ENCODE measurements at regions not wholly inside any gene's neighbourhood (a gene's known extent, or its start where the extent isn't known, plus 50 kb on each side); places are given as distances from the start of the nearest gene placed in this dataset.
"Not testable (repeated sequence)": the region's sequence is repeated elsewhere in the genome, so short reads cannot be mapped to it uniquely, and the experiment has no call there.

DNA sequence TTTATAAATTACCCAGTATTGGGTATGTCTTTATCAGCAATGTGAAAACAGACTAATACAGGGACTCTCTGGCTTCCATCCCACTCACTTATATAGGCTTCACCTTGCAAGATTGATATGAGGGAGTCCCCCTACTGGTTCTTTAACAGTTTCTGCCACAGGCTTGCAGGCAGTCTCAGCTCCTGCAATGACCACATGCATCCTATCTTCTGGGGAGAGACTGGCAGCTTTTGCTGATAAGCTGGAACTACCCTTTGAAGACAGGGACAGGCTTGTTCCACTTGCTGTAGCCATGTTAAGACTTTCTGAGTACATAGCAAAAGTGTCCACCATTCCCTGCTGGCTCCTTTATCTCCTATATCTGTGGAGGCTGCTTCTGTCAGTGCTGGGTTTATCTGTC is 531.7 kb upstream of the FLRT2 start:
- DNase-seq (ENCODE audit: low spot score): no peak

DNA sequence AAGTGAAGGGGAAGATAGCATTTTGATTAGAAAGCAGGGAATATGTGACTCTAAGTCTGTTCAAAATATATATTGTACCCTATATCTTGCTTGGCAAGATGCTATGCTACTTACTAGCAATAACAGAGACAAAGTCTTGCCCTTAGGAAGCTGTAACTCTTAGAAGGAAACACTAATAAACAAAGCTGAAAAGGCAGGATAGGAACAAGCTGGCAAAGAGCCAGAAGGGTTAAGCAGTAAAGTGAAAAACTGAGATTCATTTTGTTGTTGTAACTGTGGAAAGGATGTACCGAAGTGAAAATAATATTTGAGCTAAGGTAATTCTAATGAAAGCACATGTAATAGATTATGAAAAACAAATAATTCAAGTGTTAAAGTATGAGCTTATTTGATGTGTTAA is 527.1 kb upstream of the FLRT2 start:
- DNase-seq (ENCODE audit: low spot score): no peak

DNA sequence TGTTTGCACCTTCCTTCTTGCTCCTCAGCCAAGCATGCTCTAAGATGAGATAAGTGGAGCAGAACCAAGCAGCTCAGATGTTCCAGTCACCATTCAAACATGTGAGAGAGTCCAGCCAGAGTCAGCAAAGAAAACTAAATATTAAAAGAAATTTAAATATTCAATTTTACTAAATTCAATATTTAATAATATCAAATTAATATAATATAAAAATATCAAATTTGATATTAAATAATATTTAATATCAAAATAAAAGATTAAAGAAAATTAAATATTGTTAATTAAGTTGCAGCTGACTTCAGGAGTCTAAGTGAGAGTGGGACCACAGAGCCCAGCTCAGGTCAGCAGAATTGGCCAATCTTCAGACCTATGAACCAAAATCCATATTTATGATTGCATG is 526.1 kb upstream of the FLRT2 start:
- DNase-seq (ENCODE audit: low spot score): no peak

DNA sequence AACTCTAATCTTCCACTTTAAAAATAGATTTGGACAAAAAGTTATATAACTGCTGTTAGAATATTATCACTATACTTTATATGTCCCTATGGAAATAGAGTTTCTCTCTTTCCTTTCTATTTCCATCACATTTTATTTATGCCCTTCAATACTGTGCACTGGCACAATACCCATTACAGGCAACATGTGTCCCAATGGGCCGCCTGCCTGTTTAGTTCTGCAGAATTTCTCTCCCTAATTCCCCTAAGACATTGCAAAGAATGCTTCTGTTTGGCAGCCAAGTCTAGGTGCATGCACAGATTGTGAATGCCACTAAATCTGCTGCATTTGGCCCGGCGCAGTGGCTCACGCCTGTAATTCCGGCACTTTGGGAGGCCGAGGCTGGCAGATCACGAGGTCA is 520.4 kb upstream of the FLRT2 start:
- DNase-seq (ENCODE audit: low spot score): no peak

DNA sequence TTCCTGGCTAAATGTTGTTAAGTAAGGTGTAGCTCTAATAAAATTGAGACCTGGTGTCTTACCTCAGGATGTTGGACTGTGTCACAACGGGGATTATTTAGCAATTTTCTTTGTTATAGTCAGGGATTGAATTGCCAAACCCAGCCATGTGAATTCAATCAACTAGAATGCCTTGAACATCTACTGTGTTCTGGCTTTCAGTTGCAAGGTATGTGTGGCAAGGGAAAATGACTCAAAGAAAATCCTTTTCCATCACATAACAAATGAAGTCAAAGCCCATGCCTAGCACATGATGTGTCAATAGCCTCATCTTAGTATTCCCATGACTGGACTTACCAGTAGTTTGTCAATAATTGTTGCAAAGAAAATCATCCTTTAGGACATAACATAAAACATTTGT is 519.8 kb upstream of the FLRT2 start:
- no peak for DNase-seq (ENCODE audit: low spot score)

DNA sequence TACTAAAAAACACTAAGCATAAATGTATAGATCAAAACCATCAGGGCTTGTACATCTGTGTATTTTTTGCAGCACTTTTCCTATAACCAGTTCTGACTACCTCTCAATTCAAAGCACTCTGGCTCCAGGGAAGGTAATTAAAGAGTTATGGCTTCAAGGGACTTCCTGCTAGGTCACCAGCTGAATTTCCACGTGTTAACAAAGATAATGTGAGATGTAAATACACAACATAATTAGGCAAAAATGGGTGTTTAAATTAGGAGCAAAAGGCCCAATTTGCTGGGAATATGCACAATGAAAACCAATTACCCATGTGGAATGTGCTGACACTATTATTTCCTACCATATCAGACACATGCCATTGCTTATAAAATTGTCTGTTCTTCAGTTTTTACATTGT is 513.4 kb upstream of the FLRT2 start:
- no peak for DNase-seq (ENCODE audit: low spot score)

DNA sequence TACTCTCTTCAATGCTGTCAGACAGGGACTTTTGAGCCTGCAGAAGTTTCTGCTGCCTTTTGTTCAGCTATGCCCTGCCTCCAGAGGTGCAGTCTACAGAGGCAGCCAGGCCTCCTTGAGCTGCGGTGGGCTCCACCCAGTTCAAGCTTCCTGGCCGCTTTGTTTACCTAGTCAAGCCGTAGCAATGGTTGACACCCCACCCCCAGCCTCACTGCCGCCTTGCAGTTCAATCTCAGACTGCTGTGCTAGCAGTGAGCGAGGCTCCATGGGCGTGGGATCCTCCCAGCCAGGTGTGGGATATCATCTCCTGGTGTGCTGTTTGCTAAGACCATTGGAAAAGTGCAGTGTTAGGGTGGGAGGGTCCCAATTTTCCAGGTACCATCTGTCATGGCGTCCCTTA is 506.1 kb upstream of the FLRT2 start:
- not testable (repeated sequence) for DNase-seq (ENCODE audit: low spot score)

DNA sequence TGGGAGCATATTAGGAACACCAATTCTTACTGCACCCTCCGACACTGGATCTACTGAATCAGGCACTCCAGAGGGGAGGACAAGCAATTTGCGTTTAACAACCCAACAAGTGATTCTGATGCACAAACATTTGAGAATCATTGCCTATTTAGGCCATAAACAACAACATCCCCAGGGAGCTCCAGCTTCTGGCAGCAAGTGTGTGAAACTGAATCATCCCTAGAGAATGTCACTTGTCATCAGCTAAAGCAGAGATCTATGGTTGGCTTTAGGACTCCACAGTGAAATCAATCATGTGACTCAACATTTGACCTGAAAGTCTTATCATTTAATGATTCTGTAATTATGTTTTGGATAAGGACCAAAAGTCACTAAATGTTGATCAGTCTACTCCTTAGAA is 505.0 kb upstream of the FLRT2 start:
- DNase-seq (ENCODE audit: low spot score): no peak

DNA sequence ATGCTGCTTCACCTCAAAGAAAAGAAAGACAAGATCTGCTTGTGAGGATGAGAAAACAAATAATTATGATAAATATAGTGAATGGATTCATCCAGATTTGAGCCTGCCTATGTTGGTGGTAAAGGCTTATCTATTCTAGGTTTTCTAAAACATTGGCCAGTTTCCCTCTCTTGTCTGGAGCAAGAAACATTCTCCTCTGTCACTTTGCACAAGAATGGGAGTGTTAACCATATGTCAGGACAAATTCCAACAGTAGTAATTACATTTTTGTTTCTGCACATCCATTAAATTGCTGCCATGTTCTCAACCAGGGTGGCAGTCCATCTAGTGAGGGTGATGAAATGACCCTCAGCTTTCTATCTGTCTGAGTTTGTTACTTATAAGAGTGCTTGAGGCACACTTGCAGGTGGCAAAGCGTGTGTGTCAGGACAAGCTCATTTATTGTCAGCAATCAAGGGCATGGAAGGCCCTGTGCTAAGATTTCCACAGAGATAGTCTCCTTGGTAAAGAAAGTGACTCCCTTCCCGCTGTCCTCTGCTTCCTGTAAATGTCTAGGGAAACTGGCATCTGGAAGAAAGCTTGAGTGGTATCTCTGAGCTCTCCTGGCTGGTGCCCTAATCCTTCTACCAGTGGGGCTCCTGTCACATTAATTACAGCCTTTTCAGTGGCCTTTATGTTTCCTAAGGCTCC is 502.1 kb upstream of the FLRT2 start:
- DNase-seq (ENCODE audit: low spot score): no peak

DNA sequence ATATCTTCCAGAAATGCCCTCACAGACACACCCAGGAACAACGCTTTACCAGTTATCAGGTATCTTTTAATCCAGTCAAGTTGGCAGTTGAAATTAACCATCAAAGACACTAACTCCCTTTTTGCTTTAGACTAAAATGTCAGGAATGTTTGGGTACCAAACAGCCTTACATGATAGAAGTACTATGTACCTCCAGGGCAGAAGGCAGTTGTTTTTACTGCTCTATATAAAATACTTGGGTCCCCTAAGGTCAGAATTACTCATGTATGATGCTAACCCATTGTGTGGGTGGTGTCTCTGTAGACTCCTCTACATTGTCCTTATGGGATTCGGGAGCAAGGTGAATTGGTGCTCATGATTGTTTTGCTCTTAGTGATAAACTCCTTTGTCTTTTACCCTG is 492.5 kb upstream of the FLRT2 start:
- DNase-seq (ENCODE audit: low spot score): no peak

DNA sequence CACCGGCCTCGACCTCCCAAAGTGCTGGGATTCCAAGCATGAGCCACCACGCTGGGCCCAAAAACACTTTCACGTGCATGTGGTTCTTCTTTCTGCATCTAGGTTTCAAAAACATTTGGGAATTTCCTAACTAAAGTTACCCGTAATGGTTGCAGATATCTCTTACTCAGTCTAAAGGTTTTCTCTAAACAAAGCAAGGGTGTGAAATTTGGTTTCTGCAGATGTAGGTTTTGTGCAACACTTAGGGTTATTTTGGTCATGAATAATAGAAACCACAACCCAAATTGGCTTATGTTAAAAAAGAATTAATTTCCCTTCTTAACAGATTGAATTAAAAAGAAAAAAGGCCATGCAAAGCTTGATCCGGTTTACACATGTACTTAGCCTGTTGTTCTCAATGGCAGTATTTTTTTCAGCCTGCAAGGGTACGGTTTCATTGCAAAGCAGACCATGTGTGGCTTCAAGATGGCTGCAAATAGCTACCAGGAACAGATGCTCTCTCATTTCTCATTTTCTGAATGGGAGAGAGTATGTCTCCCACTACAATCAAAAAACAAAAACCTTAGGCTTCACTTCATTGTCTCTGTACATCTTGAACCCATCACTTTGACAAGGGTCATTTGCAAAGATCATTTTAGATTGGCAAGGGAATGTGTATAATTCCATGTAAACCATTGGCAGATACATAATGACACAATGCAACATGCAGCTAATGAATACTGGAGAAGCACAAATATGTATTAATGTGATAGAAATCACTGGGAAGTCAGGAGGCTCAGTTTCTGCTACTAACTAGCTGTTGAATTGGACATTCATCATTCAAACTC is 491.2 kb upstream of the FLRT2 start:
- DNase-seq (ENCODE audit: low spot score): no peak

DNA sequence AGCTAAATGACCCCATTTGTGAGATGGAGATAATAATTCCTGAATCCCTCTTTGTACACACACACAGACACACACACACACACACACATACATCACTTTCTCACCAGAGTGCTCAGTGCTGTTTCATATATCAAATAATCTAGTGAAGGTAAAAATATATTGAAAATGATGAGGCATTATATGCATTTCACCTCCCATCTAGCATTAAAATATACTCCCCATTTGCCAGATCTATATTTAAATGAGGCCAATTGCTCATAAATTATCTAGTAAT is 490.7 kb upstream of the FLRT2 start:
- no peak for DNase-seq (ENCODE audit: low spot score)

DNA sequence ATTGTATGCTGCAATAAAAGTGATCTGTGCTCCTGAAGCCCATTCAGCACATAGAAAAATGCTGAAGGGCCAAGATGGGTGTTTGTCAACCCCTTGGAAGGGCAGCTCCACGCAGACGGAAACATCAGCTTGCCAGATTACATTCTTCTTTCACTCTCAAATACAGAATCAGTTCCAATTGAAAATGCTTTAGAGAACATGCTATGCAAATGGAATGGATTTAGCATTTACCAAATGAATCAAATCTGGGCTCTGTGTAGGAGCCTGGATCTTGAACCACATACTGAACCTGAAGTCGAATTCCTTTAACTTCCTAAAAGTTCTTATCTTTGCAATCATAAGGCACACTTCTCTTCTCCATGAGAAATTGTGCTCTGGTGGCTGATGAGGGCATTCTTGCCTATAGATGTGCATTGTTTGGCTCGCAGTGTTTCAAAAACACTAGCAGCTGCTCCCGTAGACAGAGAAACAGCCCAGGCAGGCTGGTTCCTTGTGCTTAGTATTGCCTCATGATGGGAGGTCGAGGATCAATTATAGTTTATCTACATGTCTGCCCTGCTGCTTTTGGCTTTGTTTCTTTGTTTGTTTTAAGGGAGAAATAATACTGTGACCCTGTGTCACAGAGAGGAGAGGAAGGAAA is 489.8 kb upstream of the FLRT2 start:
- DNase-seq (ENCODE audit: low spot score): no peak

DNA sequence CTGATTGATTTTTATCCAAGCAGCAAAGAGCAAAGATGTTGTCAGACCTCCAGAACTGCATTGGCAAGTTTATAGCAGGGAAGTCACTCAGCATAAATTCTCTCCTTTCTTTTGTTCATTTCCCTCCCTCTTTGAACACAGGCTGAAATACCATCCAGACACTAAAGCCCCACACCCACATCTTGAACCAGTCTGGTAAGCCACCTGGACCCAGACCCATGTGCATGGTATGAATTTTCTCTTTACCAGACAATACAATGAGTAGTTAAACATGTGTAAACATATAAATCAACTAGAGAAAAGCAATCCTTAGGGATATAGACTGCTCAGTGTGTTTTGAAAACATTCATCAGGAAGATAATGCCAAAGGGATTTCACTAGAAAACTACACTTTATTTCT is 488.3 kb upstream of the FLRT2 start:
- no peak for DNase-seq (ENCODE audit: low spot score)

DNA sequence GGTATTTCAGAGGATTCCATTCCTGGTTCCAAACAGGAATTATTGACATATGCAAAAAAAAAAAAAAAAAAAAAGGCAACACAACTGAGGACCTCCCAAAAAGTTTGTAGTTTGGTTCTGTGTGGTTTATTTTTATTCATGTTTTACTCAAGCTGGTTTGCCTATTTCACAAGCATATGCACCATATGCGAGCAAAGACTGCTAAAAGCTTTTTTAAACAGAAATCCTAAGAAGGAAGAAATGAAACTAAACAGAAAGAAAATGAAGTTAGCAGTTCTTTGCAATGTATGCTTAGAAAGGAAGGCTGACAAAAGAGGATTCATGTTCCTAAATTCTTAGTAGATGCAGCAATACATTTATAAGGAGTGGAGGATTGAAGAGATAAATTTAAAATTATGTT is 487.6 kb upstream of the FLRT2 start:
- DNase-seq (ENCODE audit: low spot score): no peak

DNA sequence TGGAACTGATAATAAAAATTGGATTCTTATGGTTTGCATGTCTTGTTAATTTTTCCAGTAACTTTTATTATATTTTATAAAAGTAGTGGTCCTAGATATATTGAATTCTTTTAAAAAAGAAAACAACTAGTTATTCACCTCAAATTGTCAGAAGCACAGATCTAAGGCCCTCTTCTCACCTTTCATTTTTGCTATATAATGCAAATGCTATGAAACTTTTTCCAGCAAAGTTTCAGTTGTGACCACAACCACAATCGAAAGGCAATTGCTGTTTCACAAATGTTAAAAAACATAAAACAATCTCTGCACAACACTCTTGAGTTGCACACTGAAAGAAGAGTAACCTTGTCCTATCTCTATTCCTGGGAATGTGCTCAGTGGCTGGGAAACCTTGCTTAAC is 479.8 kb upstream of the FLRT2 start:
- DNase-seq (ENCODE audit: low spot score): no peak

DNA sequence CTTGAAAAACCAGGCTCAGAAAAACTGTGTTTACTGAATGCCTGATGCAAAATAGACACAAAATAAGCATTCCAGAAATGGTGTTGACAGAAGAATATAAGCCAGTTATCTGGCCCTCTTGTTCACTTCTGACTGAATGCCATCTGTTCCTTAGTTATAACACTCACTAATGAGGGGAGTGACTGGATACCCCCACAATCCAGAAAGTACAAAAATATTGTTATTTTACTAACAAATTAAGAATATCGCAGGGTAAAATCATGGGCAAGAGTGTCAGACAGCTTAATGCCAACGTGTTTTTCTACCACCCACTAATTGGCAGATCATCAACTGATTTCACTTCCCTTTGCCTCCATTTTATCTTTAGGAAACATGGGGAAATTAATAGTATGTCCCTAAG is 477.3 kb upstream of the FLRT2 start:
- DNase-seq (ENCODE audit: low spot score): no peak

DNA sequence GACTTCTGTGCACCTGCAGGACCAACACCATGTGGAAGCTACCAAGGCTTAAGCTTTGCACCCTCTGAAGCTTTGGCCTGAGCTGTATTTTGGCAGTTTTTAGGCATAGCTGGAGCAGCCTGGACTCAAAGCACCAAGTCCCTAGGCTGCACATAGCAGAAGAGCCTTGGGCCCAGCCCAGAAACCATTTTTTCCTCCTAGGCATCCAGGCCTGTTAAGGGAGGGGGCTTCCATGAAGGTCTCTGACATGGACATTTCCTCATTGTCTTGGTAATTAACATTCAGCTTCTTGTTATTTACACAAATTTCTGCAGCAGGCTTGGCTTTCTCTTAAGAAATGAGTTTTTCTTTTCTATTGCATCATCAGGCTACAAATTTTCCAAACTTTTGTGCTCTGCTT is 475.8 kb upstream of the FLRT2 start:
- no peak for DNase-seq (ENCODE audit: low spot score)

DNA sequence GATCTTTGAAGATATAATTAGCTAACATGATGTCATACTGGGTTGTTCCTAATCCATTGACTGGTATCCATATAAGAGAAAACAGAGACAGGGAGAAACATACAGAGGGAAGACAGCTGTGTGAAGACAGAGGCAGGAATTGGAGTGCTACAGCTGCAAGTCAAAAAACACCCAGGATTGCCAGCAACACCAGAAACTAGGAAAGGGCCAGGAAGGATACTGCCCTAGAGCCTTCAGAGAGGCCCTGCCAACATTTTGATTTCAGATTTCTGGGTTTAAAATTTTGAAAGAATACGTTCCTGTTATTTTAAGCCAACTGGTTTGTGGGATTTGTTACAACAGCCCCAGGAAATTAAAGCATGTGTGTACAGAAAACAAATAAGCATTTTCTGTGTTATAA is 473.7 kb upstream of the FLRT2 start:
- DNase-seq (ENCODE audit: low spot score): no peak

DNA sequence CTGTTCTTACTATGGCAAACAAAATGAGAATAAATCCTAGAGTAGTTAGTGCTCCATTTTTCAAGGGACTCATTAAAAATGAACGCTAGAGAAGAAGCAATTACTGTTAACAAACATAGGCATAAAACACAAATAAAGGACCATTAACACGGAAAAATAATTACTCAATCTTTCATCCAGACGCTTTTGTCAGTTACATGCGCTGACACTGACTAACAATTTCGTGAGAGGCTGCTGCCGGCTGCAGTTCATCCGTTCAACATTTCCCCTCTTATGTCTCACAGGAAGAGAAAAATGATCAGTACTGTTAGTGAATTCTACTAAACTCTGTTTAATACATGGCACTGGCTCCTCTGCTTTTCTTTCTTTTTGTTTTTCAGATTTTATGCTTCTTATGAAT is 472.7 kb upstream of the FLRT2 start:
- DNase-seq (ENCODE audit: low spot score): no peak

DNA sequence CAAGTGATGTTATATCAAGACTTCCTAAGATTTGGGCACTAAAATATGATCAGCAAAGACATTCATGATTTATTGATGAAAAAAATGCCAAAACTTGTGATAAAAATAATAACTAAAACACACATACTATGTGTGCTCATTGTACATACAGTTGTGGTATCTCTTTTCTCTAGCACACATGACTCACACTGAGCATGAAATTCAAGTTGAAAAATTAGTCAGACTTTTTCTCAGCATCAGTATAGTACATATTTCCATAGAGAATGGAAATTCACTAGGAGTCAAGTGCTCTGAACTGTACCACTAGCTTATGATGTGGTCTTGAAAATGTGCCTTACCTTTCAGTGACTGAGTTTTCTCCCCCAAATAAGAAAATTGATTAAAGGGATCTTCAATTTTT is 471.8 kb upstream of the FLRT2 start:
- no peak for DNase-seq (ENCODE audit: low spot score)

DNA sequence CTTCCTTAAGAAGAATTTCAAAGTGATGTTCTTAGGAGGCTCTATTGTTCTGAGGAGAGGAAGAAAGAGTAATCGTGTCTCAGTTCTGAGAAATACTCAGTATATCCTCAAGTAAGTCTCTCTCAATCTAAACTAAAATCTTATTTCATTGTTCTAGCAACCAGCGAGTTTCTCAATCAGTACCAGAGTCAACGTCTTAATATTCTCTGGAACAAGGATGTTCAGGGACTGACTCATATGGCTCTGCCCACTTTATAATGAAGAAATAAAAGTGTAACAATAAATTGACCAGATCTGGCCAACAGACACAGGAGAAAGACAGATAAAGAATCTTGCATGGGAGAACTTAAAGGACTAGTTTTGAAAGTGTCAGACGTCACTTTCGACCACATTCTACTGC is 469.8 kb upstream of the FLRT2 start:
- no peak for DNase-seq (ENCODE audit: low spot score)

DNA sequence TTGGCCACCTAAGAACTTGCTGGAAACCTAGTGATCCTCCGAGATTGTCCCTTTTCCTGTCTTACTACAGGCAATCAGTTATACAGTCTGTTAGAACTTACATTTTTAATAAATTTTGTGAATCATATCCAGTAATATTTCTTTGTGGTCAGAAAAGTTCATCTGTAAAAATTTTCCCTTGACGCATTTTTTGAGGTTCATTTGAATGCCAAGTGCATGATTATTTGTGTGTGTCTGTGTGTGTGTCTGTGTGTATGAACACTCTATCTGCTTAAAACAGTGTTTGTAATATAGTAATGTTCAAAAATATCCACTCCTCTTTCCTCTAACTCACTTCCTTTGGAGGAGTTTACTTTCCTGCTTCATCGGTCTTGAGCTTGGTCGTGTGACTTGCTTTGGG is 468.7 kb upstream of the FLRT2 start:
- no peak for DNase-seq (ENCODE audit: low spot score)

DNA sequence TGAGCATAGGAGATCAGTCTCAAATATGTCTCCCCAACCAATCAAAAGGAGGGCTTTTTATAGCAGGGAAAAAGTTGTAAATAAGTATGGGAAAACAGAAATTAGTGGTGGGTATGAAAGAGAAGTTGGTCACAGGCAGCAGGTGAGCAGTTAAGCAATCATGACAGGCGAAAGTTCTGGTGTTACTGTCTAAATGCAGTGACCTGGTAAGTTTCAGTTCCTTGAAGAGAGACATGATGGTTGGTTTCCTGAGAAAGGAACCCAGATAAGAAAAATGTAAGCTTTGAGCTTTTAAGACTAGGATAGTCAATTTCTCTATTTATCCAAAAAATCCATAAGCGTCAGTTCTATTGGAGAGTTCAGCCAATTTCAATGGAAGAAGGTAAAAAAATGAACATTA is 466.2 kb upstream of the FLRT2 start:
- no peak for DNase-seq (ENCODE audit: low spot score)
